ENCODE measurements at regions not wholly inside any gene's neighbourhood (a gene's known extent, or its start where the extent isn't known, plus 50 kb on each side); places are given as distances from the start of the nearest gene placed in this dataset.

GRCh38 chr10:113423981-113424721 is 128.7 kb upstream of the HABP2 start:
- DNase-seq, result no peak

GRCh38 chr10:113425008-113425407 is 127.8 kb upstream of the HABP2 start:
- no peak for DNase-seq

- DNase-seq, result no peak
Measured at GRCh38 chr10:113425541-113425951, 127.3 kb upstream of the HABP2 start.

GRCh38 chr10:113426181-113426877 is 126.5 kb upstream of the HABP2 start:
- DNase-seq, result no peak

- no peak for DNase-seq
Measured at GRCh38 chr10:113427236-113427735, 125.6 kb upstream of the HABP2 start.

- DNase-seq, result no peak
Measured at GRCh38 chr10:113427811-113428558, 124.9 kb upstream of the HABP2 start.

- DNase-seq, result no peak
Measured at GRCh38 chr10:113430634-113431397, 122.0 kb upstream of the HABP2 start.

- no peak for DNase-seq
Measured at GRCh38 chr10:113431398-113432160, 121.3 kb upstream of the HABP2 start.

GRCh38 chr10:113433711-113434110 is 119.1 kb upstream of the HABP2 start:
- DNase-seq, result no peak

GRCh38 chr10:113434315-113434714 is 118.5 kb upstream of the HABP2 start:
- no peak for DNase-seq

- no peak for DNase-seq
Measured at GRCh38 chr10:113434950-113435349, 117.9 kb upstream of the HABP2 start.

- no peak for DNase-seq
Measured at GRCh38 chr10:113435881-113436280, 117.0 kb upstream of the HABP2 start.

GRCh38 chr10:113436851-113437250 is 116.0 kb upstream of the HABP2 start:
- DNase-seq, result no peak

- no peak for DNase-seq
Measured at GRCh38 chr10:113438652-113439051, 114.2 kb upstream of the HABP2 start.

- no peak for DNase-seq
Measured at GRCh38 chr10:113441220-113441619, 111.6 kb upstream of the HABP2 start.

- DNase-seq, result no peak
Measured at GRCh38 chr10:113441686-113442270, 111.1 kb upstream of the HABP2 start.

GRCh38 chr10:113442336-113442735 is 110.5 kb upstream of the HABP2 start:
- DNase-seq, result no peak

GRCh38 chr10:113443141-113443925 is 109.5 kb upstream of the HABP2 start:
- no peak for DNase-seq

- no peak for DNase-seq
Measured at GRCh38 chr10:113444766-113445365, 108.0 kb upstream of the HABP2 start.

GRCh38 chr10:113445736-113446135 is 107.1 kb upstream of the HABP2 start:
- DNase-seq, result no peak

All from T1000 (cell line).